C4-2B (cell line): ENCODE measurements at regions not wholly inside any gene's neighbourhood (a gene's known extent, or its start where the extent isn't known, plus 50 kb on each side); places are given as distances from the start of the nearest gene placed in this dataset.

ENCODE experiments used
- ZFX ChIP-seq: fragments of 450-650 bp; IDR thresholded peaks from 2 replicates; pipeline ENCODE4 v1.6.1; 2017
- TF ChIP-seq, protein P1 (sequence below): fragments of 450-650 bp; conservative IDR thresholded peaks from 2 replicates; pipeline ENCODE4 v1.5.1; 2017; ENCODE audit warnings: mild to moderate bottlenecking

DNA sequence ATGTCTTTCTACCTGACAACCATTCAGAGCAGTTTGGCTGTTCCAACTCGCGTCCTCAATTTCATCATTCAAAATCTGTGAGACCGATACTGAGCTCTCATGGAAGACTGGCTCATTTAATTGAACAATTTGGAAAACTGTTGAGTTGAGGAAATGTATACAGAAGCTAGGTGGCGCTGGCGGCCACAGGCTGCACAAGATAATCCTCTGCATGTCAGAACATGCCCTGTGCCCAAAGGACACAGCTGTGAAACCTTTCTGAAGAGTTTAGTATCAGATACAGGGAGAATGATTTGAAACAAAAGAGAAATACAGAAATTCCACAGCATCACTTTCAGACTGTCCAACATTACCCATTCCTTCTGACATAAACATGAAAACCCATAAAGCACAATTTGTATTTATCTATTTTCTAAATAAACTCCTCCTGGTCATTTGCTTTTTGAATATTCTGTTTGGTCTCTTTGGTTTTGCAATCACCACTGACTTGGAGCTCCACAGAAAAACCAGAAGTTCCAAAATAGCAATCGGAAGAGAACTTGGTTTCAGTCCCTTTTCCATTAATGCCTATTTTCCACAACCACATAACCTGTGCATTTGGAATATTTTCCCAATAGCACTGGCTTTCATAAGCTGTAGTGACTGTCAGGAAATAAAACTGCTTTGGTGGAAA lies 192.8 kb downstream of the MAP2K6 start:
- TF ChIP-seq, protein P1, sequence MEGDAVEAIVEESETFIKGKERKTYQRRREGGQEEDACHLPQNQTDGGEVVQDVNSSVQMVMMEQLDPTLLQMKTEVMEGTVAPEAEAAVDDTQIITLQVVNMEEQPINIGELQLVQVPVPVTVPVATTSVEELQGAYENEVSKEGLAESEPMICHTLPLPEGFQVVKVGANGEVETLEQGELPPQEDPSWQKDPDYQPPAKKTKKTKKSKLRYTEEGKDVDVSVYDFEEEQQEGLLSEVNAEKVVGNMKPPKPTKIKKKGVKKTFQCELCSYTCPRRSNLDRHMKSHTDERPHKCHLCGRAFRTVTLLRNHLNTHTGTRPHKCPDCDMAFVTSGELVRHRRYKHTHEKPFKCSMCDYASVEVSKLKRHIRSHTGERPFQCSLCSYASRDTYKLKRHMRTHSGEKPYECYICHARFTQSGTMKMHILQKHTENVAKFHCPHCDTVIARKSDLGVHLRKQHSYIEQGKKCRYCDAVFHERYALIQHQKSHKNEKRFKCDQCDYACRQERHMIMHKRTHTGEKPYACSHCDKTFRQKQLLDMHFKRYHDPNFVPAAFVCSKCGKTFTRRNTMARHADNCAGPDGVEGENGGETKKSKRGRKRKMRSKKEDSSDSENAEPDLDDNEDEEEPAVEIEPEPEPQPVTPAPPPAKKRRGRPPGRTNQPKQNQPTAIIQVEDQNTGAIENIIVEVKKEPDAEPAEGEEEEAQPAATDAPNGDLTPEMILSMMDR = peak; percentile 94
- no peak for TF ChIP-seq ZFX
